Activated T-helper 2 cell treated with anti-CD3 and anti-CD28 coated beads, Interferon-gamma antibody, Interleukin-2, Interleukin-4, amounts not matched to agents 10 μg/mL and 5 μg/mL and 100 μg/mL, durations not matched to agents 14 hours and 24 hours and 36 hours (primary cell): ENCODE measurements at regions not wholly inside any gene's neighbourhood (a gene's known extent, or its start where the extent isn't known, plus 50 kb on each side); places are given as distances from the start of the nearest gene placed in this dataset.

Source experiments
- DNase-seq: peaks from one replicate; pipeline ENCODE4 v3.0.0; 2021; ENCODE audit warnings: low spot score
- H3K27ac Mint-ChIP-seq: one replicate; pipeline ENCODE4 v1.8.0; 2021; ENCODE audit warnings: mixed read lengths
- H3K27me3 Mint-ChIP-seq: one replicate; pipeline ENCODE4 v1.8.0; 2021; ENCODE audit warnings: low read depth, mixed read lengths
- H3K36me3 Mint-ChIP-seq: one replicate; pipeline ENCODE4 v1.8.0; 2021; ENCODE audit warnings: low read depth, mixed read lengths
- H3K4me1 Mint-ChIP-seq: one replicate; pipeline ENCODE4 v1.8.0; 2021; ENCODE audit warnings: low read depth, mixed read lengths
- H3K4me3 Mint-ChIP-seq: one replicate; pipeline ENCODE4 v1.8.0; 2021; ENCODE audit warnings: low read depth, mild to moderate bottlenecking, moderate library complexity, mixed read lengths
- H3K9me3 Mint-ChIP-seq: one replicate; pipeline ENCODE4 v1.8.0; 2021; ENCODE audit warnings: mixed read lengths
- intact Hi-C: fragments of 100-400 bp; cut with micrococcal nuclease; formaldehyde crosslinking; loops from one replicate; pipeline ENCODE4 v1.15.1; 2023

- H3K4me3 Mint-ChIP-seq, result no peak overlapping the region
- H3K27ac Mint-ChIP-seq, result no peak overlapping the region
- intact Hi-C loops, result no loop called here
- H3K9me3 Mint-ChIP-seq, result peaks cover 8% of the 10 kb centered on the region
- DNase-seq, result no peak
- H3K4me1 Mint-ChIP-seq, result no peaks in the 10 kb centered on the region
- peaks cover 24% of the 10 kb centered on the region for H3K27me3 Mint-ChIP-seq
- no peaks in the 10 kb centered on the region for H3K36me3 Mint-ChIP-seq
These were observed 146.6 kb upstream of the CCDC150 start for GRCh38 chr2:196492946-196493345.

- Mint-ChIP-seq H3K9me3 (peaks cover 18% of the 10 kb centered on the region), H3K27ac (no peak overlapping the region), H3K36me3 (no peaks in the 10 kb centered on the region), H3K27me3 (peaks cover 7% of the 10 kb centered on the region), H3K4me3 (no peak overlapping the region), H3K4me1 (no peaks in the 10 kb centered on the region)
- intact Hi-C loops, result no loop called here
- DNase-seq, result no peak
These were observed 140.6 kb upstream of the CCDC150 start for GRCh38 chr2:196498962-196499361.

GRCh38 chr2:196499686-196500085, 139.8 kb upstream of the CCDC150 start:
- Mint-ChIP-seq H3K27ac (no peak overlapping the region), H3K4me3 (no peak overlapping the region), H3K27me3 (peaks cover 6% of the 10 kb centered on the region), H3K9me3 (peaks cover 13% of the 10 kb centered on the region), H3K36me3 (no peaks in the 10 kb centered on the region), H3K4me1 (no peaks in the 10 kb centered on the region)
- DNase-seq, result no peak
- intact Hi-C loops, result no loop called here

GRCh38 chr2:196500686-196501431, 138.7 kb upstream of the CCDC150 start:
- Mint-ChIP-seq H3K27me3 (peaks cover 12% of the 10 kb centered on the region), H3K4me3 (no peak overlapping the region), H3K9me3 (peaks cover 13% of the 10 kb centered on the region), H3K27ac (no peak overlapping the region), H3K36me3 (no peaks in the 10 kb centered on the region), H3K4me1 (no peaks in the 10 kb centered on the region)
- no peak for DNase-seq
- intact Hi-C loops, result no loop called here

GRCh38 chr2:196501836-196502235, 137.7 kb upstream of the CCDC150 start:
- H3K36me3 Mint-ChIP-seq, result no peaks in the 10 kb centered on the region
- no peak overlapping the region for H3K27ac Mint-ChIP-seq
- no peak overlapping the region for H3K4me3 Mint-ChIP-seq
- H3K9me3 Mint-ChIP-seq, result peaks cover 13% of the 10 kb centered on the region
- peaks cover 14% of the 10 kb centered on the region for H3K27me3 Mint-ChIP-seq
- no peaks in the 10 kb centered on the region for H3K4me1 Mint-ChIP-seq
- intact Hi-C loops, result no loop called here
- no peak for DNase-seq

- H3K27ac Mint-ChIP-seq, result no peak overlapping the region
- no peak for DNase-seq
- peaks cover 14% of the 10 kb centered on the region for H3K27me3 Mint-ChIP-seq
- no peaks in the 10 kb centered on the region for H3K4me1 Mint-ChIP-seq
- H3K36me3 Mint-ChIP-seq, result no peaks in the 10 kb centered on the region
- H3K4me3 Mint-ChIP-seq, result no peak overlapping the region
- H3K9me3 Mint-ChIP-seq, result peaks cover 13% of the 10 kb centered on the region
- intact Hi-C loops, result no loop called here
These were observed 137.1 kb upstream of the CCDC150 start for GRCh38 chr2:196502386-196502785.

DNA sequence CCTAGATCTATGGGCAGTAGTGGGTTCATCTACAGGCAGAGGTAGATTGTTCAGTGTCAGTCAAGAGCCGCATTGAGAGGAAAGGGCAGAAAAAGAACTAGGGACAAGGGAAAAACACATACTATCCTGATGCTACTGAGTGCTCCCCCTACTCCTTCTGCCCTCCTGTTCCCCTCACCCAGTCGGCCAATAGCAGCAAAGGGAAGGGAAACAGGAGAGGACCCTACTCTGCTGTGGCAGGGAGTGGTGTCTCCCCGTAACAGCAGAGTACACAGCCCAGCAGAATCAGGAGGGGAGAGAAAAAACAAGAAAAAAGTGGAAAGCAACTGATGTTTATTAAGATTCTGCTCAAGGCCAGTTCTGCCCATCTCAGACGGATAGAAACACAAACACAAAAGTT, 136.1 kb upstream of the CCDC150 start:
- intact Hi-C loops, result no loop called here
- no peak overlapping the region for H3K4me3 Mint-ChIP-seq
- no peaks in the 10 kb centered on the region for H3K4me1 Mint-ChIP-seq
- no peaks in the 10 kb centered on the region for H3K36me3 Mint-ChIP-seq
- no peak for DNase-seq
- H3K27ac Mint-ChIP-seq, result no peak overlapping the region
- peaks cover 12% of the 10 kb centered on the region for H3K9me3 Mint-ChIP-seq
- H3K27me3 Mint-ChIP-seq, result peaks cover 24% of the 10 kb centered on the region

- DNase-seq, result no peak
- peaks cover 28% of the 10 kb centered on the region for H3K27me3 Mint-ChIP-seq
- no peak overlapping the region for H3K27ac Mint-ChIP-seq
- peaks cover 2% of the 10 kb centered on the region for H3K9me3 Mint-ChIP-seq
- no peaks in the 10 kb centered on the region for H3K4me1 Mint-ChIP-seq
- no peaks in the 10 kb centered on the region for H3K36me3 Mint-ChIP-seq
- H3K4me3 Mint-ChIP-seq, result no peak overlapping the region
- intact Hi-C loops, result no loop called here
These were observed 134.7 kb upstream of the CCDC150 start for GRCh38 chr2:196504788-196505187.

DNA sequence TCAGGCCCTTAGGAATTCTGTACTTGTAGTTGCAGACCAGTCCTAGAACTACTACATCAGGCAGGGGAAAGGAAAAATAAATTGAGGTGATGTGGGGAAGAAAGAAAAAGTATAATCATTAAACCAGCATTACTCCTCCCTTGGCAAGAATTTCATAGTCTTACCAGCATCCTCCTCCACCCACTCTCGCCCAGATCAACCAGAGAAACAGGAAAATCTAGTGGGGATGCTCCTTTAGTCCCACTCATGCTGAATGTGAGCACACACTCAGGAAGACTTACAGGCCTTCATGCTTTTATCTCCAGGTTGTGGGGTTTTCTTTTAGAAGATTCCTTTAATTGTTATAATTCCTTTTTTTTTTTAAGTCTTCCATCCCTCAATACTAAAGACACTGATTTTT, 129.3 kb upstream of the CCDC150 start:
- DNase-seq, result no peak
- Mint-ChIP-seq H3K27me3 (peaks cover 27% of the 10 kb centered on the region), H3K27ac (no peak overlapping the region), H3K4me3 (no peak overlapping the region), H3K4me1 (no peaks in the 10 kb centered on the region), H3K9me3 (no peaks in the 10 kb centered on the region), H3K36me3 (no peaks in the 10 kb centered on the region)
- intact Hi-C loops, result no loop called here

DNA sequence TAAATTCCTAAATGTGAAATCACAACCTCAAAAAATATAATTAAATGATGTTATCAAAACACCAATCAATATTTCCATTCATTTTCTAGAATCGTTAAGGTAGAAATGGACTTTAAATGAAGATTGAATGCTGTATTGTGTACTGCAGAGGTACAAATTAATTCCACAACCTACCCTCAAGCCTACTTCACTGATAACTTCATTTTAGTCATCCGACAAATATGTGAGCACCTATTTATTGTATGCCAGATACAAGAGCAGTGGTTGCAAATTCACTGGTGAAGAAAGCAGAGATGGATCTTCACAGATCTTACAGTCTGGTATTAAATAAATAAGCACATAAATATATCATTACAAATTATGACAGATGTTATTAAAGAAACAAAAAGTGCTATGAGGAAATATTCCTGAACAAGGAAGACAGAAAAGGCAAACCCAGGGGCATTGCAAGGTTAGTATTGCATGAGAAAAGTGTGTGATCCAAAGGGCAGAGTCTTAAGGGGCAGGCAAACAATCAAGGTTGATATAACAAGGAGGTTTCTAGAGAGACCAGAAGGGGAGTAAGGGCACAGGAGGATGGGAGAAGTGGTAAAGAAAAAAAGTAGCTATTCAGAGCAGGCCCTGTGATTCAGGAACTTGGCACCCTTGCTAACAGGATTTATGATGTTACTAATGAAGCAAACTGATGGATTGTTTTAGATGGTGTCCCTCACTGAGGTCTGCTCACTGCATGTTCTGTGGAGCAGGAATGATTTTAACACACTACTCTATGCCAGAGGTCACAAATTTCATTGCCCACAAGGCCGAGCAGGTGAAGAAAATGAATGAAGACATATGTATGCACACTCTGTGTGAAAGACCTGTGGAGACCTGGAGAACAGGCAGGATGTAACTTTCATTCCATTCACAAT, 128.0 kb upstream of the CCDC150 start:
- Mint-ChIP-seq H3K4me3 (no peak overlapping the region), H3K4me1 (no peaks in the 10 kb centered on the region), H3K27ac (no peak overlapping the region), H3K27me3 (peaks cover 23% of the 10 kb centered on the region), H3K9me3 (no peaks in the 10 kb centered on the region), H3K36me3 (no peaks in the 10 kb centered on the region)
- DNase-seq, result no peak
- intact Hi-C loops, result no loop called here

- intact Hi-C loops, result no loop called here
- DNase-seq, result no peak
- H3K4me1 Mint-ChIP-seq, result no peaks in the 10 kb centered on the region
- H3K9me3 Mint-ChIP-seq, result no peaks in the 10 kb centered on the region
- peaks cover 12% of the 10 kb centered on the region for H3K27me3 Mint-ChIP-seq
- H3K4me3 Mint-ChIP-seq, result no peak overlapping the region
- H3K27ac Mint-ChIP-seq, result no peak overlapping the region
- H3K36me3 Mint-ChIP-seq, result no peaks in the 10 kb centered on the region
These were observed 125.6 kb upstream of the CCDC150 start for GRCh38 chr2:196513796-196514526.

- intact Hi-C loops, result no loop called here
- H3K27ac Mint-ChIP-seq, result no peak overlapping the region
- H3K4me3 Mint-ChIP-seq, result no peak overlapping the region
- H3K4me1 Mint-ChIP-seq, result no peaks in the 10 kb centered on the region
- no peak for DNase-seq
- no peaks in the 10 kb centered on the region for H3K36me3 Mint-ChIP-seq
- peaks cover 13% of the 10 kb centered on the region for H3K27me3 Mint-ChIP-seq
- no peaks in the 10 kb centered on the region for H3K9me3 Mint-ChIP-seq
These were observed 124.9 kb upstream of the CCDC150 start for GRCh38 chr2:196514641-196515040.

DNA sequence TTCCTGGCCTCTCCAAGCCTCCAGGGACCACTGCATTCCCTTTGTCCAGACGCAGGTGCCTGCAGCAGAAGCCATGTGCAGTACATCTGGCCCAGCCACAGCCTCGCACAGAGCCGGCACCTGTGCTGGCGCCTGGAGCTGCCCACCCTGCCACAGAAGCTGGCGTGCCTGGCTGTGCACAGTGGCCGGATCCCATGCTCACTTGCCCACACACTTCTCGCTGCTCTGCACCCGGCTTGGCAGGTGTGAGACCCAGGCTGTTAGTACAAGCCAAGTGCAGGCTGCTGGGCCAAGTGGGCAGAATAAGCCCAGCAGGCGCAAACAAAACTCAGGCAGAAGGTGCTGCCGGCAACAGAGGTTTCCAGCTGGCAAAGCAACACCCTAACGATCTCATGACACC, 124.5 kb upstream of the CCDC150 start:
- Mint-ChIP-seq H3K27ac (no peak overlapping the region), H3K4me1 (no peaks in the 10 kb centered on the region), H3K4me3 (no peak overlapping the region), H3K27me3 (peaks cover 10% of the 10 kb centered on the region), H3K9me3 (no peaks in the 10 kb centered on the region), H3K36me3 (no peaks in the 10 kb centered on the region)
- intact Hi-C loops, result no loop called here
- DNase-seq, result no peak
